ENCODE measurements at regions not wholly inside any gene's neighbourhood (a gene's known extent, or its start where the extent isn't known, plus 50 kb on each side); places are given as distances from the start of the nearest gene placed in this dataset.

GRCh38 chr17:71145486-71145885, 975.3 kb upstream of the SOX9 start:
- Histone ChIP-seq H3K27me3 (ENCODE audit: insufficient read depth, poor library complexity, severe bottlenecking) (no peaks in the 10 kb centered on the region), H3K4me3 (replicated peaks; ENCODE audit: insufficient read depth, low read length) (no peak overlapping the region), H3K27ac (replicated peaks) (no peak overlapping the region)
- no peak for TF ChIP-seq REST (IDR thresholded peaks at IDR 0.05; ENCODE audit: insufficient replicate concordance, low read depth)
- TF ChIP-seq SPI1 (IDR thresholded peaks at IDR 0.05; ENCODE audit: borderline replicate concordance, low read depth): no peak
- TF ChIP-seq GABPA (IDR thresholded peaks at IDR 0.05; ENCODE audit: low read depth): no peak
- no peak for TF ChIP-seq POLR2AphosphoS5 (IDR thresholded peaks at IDR 0.05; ENCODE audit: low read depth)
- no peak for TF ChIP-seq CTCF (IDR thresholded peaks at IDR 0.05; ENCODE audit: insufficient read depth, low read length)
- no peak for DNase-seq (ENCODE audit: low read depth in 1 of 2, low spot score in 1 of 2)

- DNase-seq (ENCODE audit: low read depth in 1 of 2, low spot score in 1 of 2): no peak
- H3K27ac ChIP-seq (replicated peaks): no peak overlapping the region
- TF ChIP-seq POLR2AphosphoS5 (IDR thresholded peaks at IDR 0.05; ENCODE audit: low read depth) (no peak), REST (IDR thresholded peaks at IDR 0.05; ENCODE audit: insufficient replicate concordance, low read depth) (no peak), SPI1 (IDR thresholded peaks at IDR 0.05; ENCODE audit: borderline replicate concordance, low read depth) (no peak), CTCF (IDR thresholded peaks at IDR 0.05; ENCODE audit: insufficient read depth, low read length) (no peak), GABPA (IDR thresholded peaks at IDR 0.05; ENCODE audit: low read depth) (no peak)
- no peak overlapping the region for H3K4me3 ChIP-seq (replicated peaks; ENCODE audit: insufficient read depth, low read length)
- H3K27me3 ChIP-seq (ENCODE audit: insufficient read depth, poor library complexity, severe bottlenecking): no peaks in the 10 kb centered on the region
Observed at GRCh38 chr17:71147906-71148305, 972.9 kb upstream of the SOX9 start.

- no peaks in the 10 kb centered on the region for H3K27me3 ChIP-seq (ENCODE audit: insufficient read depth, poor library complexity, severe bottlenecking)
- H3K4me3 ChIP-seq (replicated peaks; ENCODE audit: insufficient read depth, low read length): no peak overlapping the region
- DNase-seq (ENCODE audit: low read depth in 1 of 2, low spot score in 1 of 2): no peak
- no peak overlapping the region for H3K27ac ChIP-seq (replicated peaks)
- TF ChIP-seq POLR2AphosphoS5 (IDR thresholded peaks at IDR 0.05; ENCODE audit: low read depth) (no peak), GABPA (IDR thresholded peaks at IDR 0.05; ENCODE audit: low read depth) (no peak), SPI1 (IDR thresholded peaks at IDR 0.05; ENCODE audit: borderline replicate concordance, low read depth) (no peak), REST (IDR thresholded peaks at IDR 0.05; ENCODE audit: insufficient replicate concordance, low read depth) (no peak), CTCF (IDR thresholded peaks at IDR 0.05; ENCODE audit: insufficient read depth, low read length) (no peak)
Observed at GRCh38 chr17:71149607-71150006, 971.2 kb upstream of the SOX9 start.

Data from HL-60 (cell line).